Mucosa of descending colon (tissue), 3 donors: ENCODE measurements at regions not wholly inside any gene's neighbourhood (a gene's known extent, or its start where the extent isn't known, plus 50 kb on each side); places are given as distances from the start of the nearest gene placed in this dataset.

Experiments used
- ATAC-seq: fragments of 200-7000 bp; cut with Tn5 transposase; one replicate; pipeline ENCODE4 v1.9.1; 2020; ENCODE audit warnings: mild to moderate bottlenecking, moderate library complexity
- DNase-seq, 3 donors: peaks; one replicate each; pipeline ENCODE4 v3.0.0-alpha.2; 2020
- H3K36me3 ChIP-seq: fragments of 200-600 bp; one replicate; pipeline ENCODE4 v1.8.0; 2021; ENCODE audit warnings: low read depth, mild to moderate bottlenecking
- H3K4me1 ChIP-seq: fragments of 200-600 bp; one replicate; pipeline ENCODE4 v1.8.0; 2021; ENCODE audit warnings: low read depth, mild to moderate bottlenecking
- H3K4me3 ChIP-seq: fragments of 200-600 bp; one replicate; pipeline ENCODE4 v1.8.0; 2021; ENCODE audit warnings: mild to moderate bottlenecking
- H3K9me3 ChIP-seq: fragments of 200-600 bp; one replicate; pipeline ENCODE4 v1.8.0; 2021; ENCODE audit warnings: mild to moderate bottlenecking
- intact Hi-C, 2 donors: fragments of 100-400 bp; cut with DNase I in 1 of 2; cut with micrococcal nuclease in 1 of 2; formaldehyde crosslinking; loops; one replicate each; pipeline versions ENCODE4 v1.11.0 to v1.11.1; 2022; cut with DNase I, micrococcal nuclease
- TF ChIP-seq, protein P1 (sequence below): fragments of 200-600 bp; IDR thresholded peaks from one replicate; pipeline ENCODE4 v1.8.0; 2022; ENCODE audit warnings: antibody characterized with exemption, mild to moderate bottlenecking
- donor health status: DM: no; HTN: no; CAD: no; lungs with moderate emphysema.
- donor health status: DM: no; HTN: no; CAD: no.
- donor health status: DM: no; HTN: yes; CAD: no.

- intact Hi-C loops, result no loop called here
- no peak for DNase-seq
- TF ChIP-seq, protein P1, sequence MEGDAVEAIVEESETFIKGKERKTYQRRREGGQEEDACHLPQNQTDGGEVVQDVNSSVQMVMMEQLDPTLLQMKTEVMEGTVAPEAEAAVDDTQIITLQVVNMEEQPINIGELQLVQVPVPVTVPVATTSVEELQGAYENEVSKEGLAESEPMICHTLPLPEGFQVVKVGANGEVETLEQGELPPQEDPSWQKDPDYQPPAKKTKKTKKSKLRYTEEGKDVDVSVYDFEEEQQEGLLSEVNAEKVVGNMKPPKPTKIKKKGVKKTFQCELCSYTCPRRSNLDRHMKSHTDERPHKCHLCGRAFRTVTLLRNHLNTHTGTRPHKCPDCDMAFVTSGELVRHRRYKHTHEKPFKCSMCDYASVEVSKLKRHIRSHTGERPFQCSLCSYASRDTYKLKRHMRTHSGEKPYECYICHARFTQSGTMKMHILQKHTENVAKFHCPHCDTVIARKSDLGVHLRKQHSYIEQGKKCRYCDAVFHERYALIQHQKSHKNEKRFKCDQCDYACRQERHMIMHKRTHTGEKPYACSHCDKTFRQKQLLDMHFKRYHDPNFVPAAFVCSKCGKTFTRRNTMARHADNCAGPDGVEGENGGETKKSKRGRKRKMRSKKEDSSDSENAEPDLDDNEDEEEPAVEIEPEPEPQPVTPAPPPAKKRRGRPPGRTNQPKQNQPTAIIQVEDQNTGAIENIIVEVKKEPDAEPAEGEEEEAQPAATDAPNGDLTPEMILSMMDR, result no peak
These were observed 161.1 kb downstream of the C5orf15 start for GRCh38 chr5:133807348-133807747.

GRCh38 chr5:133806847-133807246, 161.6 kb downstream of the C5orf15 start:
- intact Hi-C loops, result no loop called here
- Histone ChIP-seq H3K4me1 (no peaks in the 10 kb centered on the region), H3K4me3 (no peak overlapping the region), H3K36me3 (no peaks in the 10 kb centered on the region), H3K9me3 (no peaks in the 10 kb centered on the region)
- no peak for DNase-seq
- TF ChIP-seq, protein P1, result no peak
- ATAC-seq, result no peak

More at GRCh38 chr5:133807348-133807747, 161.1 kb downstream of the C5orf15 start:
- no peaks in the 10 kb centered on the region for H3K36me3 ChIP-seq
- H3K4me3 ChIP-seq, result no peak overlapping the region
- H3K4me1 ChIP-seq, result no peaks in the 10 kb centered on the region
- no peaks in the 10 kb centered on the region for H3K9me3 ChIP-seq
- ATAC-seq, result no peak

DNA sequence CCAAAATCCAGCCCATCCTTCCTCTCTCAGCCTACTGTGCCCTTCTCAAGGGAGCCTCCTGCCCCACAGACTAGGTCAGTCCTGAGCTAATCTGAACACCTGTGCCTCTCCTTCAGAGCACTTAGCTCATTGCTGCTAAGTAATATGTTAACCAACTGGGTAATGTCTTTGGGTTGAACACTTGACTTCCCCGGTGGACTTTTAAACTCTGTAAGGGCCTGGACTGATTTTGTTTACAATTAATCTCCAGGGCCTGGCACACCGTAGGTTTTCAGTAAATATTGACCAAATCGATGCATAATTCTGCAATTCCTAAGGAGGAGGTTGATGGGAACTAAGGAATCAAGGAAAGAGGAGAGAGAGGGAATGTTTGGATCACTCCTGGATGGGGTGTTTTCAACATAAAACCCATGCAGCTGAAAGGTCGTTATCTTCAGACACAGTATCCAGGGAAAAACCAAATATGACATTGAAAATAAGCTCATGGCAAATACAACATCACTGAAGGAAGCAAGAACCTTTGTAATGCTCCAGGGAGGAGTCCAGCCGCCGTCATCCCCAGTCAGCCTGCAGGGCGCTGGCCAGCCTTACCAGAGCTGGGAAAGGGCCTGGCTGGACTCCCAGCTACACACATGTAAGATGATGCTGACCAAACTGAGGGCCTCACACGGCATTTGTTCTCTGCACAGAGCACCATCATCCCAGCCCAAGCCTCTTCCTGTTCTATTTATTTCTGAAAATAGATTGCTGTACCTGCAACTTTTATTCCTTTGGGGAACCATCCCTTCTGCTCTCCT, 166.3 kb downstream of the C5orf15 start:
- ATAC-seq, result no peak
- Histone ChIP-seq H3K4me1 (no peaks in the 10 kb centered on the region), H3K4me3 (no peak overlapping the region), H3K36me3 (no peaks in the 10 kb centered on the region), H3K9me3 (no peaks in the 10 kb centered on the region)
- intact Hi-C loops, result no loop called here
- no peak for DNase-seq
- TF ChIP-seq, protein P1, result no peak

- H3K36me3 ChIP-seq, result no peaks in the 10 kb centered on the region
- intact Hi-C loops, result no loop called here
- H3K9me3 ChIP-seq, result no peaks in the 10 kb centered on the region
- TF ChIP-seq, protein P1, result no peak
- no peaks in the 10 kb centered on the region for H3K4me1 ChIP-seq
- DNase-seq, result no peak
- no peak for ATAC-seq
- H3K4me3 ChIP-seq, result no peak overlapping the region
These were observed 167.0 kb downstream of the C5orf15 start for GRCh38 chr5:133801431-133801830.

GRCh38 chr5:133799571-133800237, 168.7 kb downstream of the C5orf15 start:
- TF ChIP-seq, protein P1, result no peak
- DNase-seq (no peak), ATAC-seq (no peak)
- H3K4me3 ChIP-seq, result no peak overlapping the region
- H3K4me1 ChIP-seq, result no peaks in the 10 kb centered on the region
- H3K36me3 ChIP-seq, result no peaks in the 10 kb centered on the region
- H3K9me3 ChIP-seq, result no peaks in the 10 kb centered on the region
- intact Hi-C loops, result no loop called here
